IMR-90 (cell line): ENCODE measurements at regions not wholly inside any gene's neighbourhood (a gene's known extent, or its start where the extent isn't known, plus 50 kb on each side); places are given as distances from the start of the nearest gene placed in this dataset.

Experiments
- ATAC-seq: fragments of 200-7000 bp; cut with Tn5 transposase; 2 replicates; pipeline ENCODE4 v1.9.1; 2020; ENCODE audit warnings: low read depth, mild to moderate bottlenecking, moderate library complexity
- BruUV-seq: library from RNA; stranded (reverse); fragments of 400-500 nt; replicated peaks from 2 replicates; lab custom pipeline; 2021; lab: Mats Ljungman, UMichigan
- CTCF ChIA-PET: fragments of 300-600 bp; formaldehyde crosslinking; extraction: SDS; loops from one replicate; lab custom pipeline; 2021; ENCODE audit warnings: antibody characterized with exemption; lab: Yijun Ruan, JAX
- POLR2A ChIA-PET: fragments of 300-600 bp; sonication (Branson Sonifier 250); formaldehyde crosslinking; loops from one replicate; lab custom pipeline; 2022; ENCODE audit warnings: antibody characterized with exemption; ENCODE audit not compliant: unreplicated experiment; lab: Charles Lee
- DNase-seq: peaks from one replicate; pipeline ENCODE4 v3.0.0; 2013
- H2AFZ ChIP-seq: replicated peaks from 2 replicates; pipeline ENCODE3; 2013; ENCODE audit warnings: low read length, mild to moderate bottlenecking; ENCODE audit not compliant: poor library complexity
- H2AK5ac ChIP-seq: 2 replicates; pipeline ENCODE4 v1.6.1; 2013; ENCODE audit warnings: low read depth, low read length, inconsistent platforms
- H2AK9ac ChIP-seq: replicated peaks from 2 replicates; pipeline ENCODE3; 2013; ENCODE audit warnings: mild to moderate bottlenecking, low read depth, low read length, moderate library complexity; ENCODE audit not compliant: poor library complexity
- H2BK120ac ChIP-seq: 2 replicates; pipeline ENCODE4 v1.6.1; 2013; ENCODE audit warnings: low read depth, low read length, inconsistent platforms
- H2BK15ac ChIP-seq: 3 replicates; pipeline ENCODE4 v1.6.1; 2013; ENCODE audit warnings: low read depth, low read length, inconsistent platforms
- H2BK20ac ChIP-seq: 2 replicates; pipeline ENCODE4 v1.6.1; 2013; ENCODE audit warnings: low read depth, mild to moderate bottlenecking, inconsistent platforms, low read length, moderate library complexity
- H2BK5ac ChIP-seq: 2 replicates; pipeline ENCODE4 v1.6.1; 2013; ENCODE audit warnings: mild to moderate bottlenecking, low read depth, low read length, inconsistent platforms; ENCODE audit not compliant: poor library complexity, severe bottlenecking
- H3K14ac ChIP-seq: replicated peaks from 2 replicates; pipeline ENCODE4 v1.6.1; 2013; ENCODE audit warnings: low read depth, low read length, inconsistent platforms
- H3K18ac ChIP-seq: 2 replicates; pipeline ENCODE4 v1.6.1; 2013; ENCODE audit warnings: low read depth, low read length, control low read depth
- H3K23ac ChIP-seq: 2 replicates; pipeline ENCODE4 v1.6.1; 2013; ENCODE audit warnings: low read depth, low read length, inconsistent platforms
- H3K27ac ChIP-seq: 2 replicates; pipeline ENCODE4 v1.5.1; 2013; ENCODE audit warnings: mild to moderate bottlenecking, control low read depth, low read length; ENCODE audit not compliant: insufficient read depth
- H3K27me3 ChIP-seq: 2 replicates; pipeline ENCODE4 v1.6.1; 2013; ENCODE audit warnings: low read length; ENCODE audit not compliant: control insufficient read depth, insufficient read depth
- H3K36me3 ChIP-seq: 2 replicates; pipeline ENCODE4 v1.6.1; 2013; ENCODE audit warnings: low read length, mixed read lengths; ENCODE audit not compliant: control insufficient read depth, insufficient read depth
- H3K4ac ChIP-seq: 2 replicates; pipeline ENCODE4 v1.6.1; 2013; ENCODE audit warnings: low read depth, low read length, inconsistent platforms
- H3K4me1 ChIP-seq: 2 replicates; pipeline ENCODE4 v1.6.1; 2013; ENCODE audit warnings: low read length, mixed read lengths; ENCODE audit not compliant: control insufficient read depth, insufficient read depth
- H3K4me2 ChIP-seq: 2 replicates; pipeline ENCODE4 v1.6.1; 2013; ENCODE audit warnings: low read depth, mild to moderate bottlenecking, control low read depth, low read length, moderate library complexity
- H3K4me3 ChIP-seq: 2 replicates; pipeline ENCODE4 v1.5.1; 2013; ENCODE audit warnings: low read depth, mild to moderate bottlenecking, control low read depth, low read length, moderate library complexity; ENCODE audit not compliant: insufficient read depth
- H3K56ac ChIP-seq: 2 replicates; pipeline ENCODE4 v1.6.1; 2013; ENCODE audit warnings: low read length, inconsistent platforms; ENCODE audit not compliant: insufficient read depth; ENCODE audit errors: extremely low read depth
- H3K79me1 ChIP-seq, 2 experiments: 2 replicates each; pipeline ENCODE4 v1.6.1; 2013; ENCODE audit warnings: low read length in 2 of 2, inconsistent platforms in 1 of 2, low read depth in 1 of 2
- H3K9ac ChIP-seq: 2 replicates; pipeline ENCODE4 v1.6.1; 2013; ENCODE audit warnings: low read depth, low read length, control low read depth
- H3K9me1 ChIP-seq: 2 replicates; pipeline ENCODE4 v1.6.1; 2013; ENCODE audit warnings: low read length, inconsistent platforms; ENCODE audit not compliant: insufficient read depth
- H3K9me3 ChIP-seq: 2 replicates; pipeline ENCODE4 v1.6.1; 2013; ENCODE audit warnings: low read length; ENCODE audit not compliant: control insufficient read depth, insufficient read depth
- H4K20me1 ChIP-seq: 2 replicates; pipeline ENCODE4 v1.6.1; 2013; ENCODE audit warnings: low read length, inconsistent platforms; ENCODE audit not compliant: insufficient read depth
- H4K5ac ChIP-seq: 2 replicates; pipeline ENCODE4 v1.6.1; 2013; ENCODE audit warnings: mild to moderate bottlenecking, low read depth, low read length, control low read depth
- H4K8ac ChIP-seq, 2 experiments: 2 replicates each; pipeline ENCODE4 v1.6.1; 2013; ENCODE audit warnings: low read depth in 2 of 2, low read length in 2 of 2, control low read depth in 1 of 2, inconsistent platforms in 1 of 2
- H4K91ac ChIP-seq: 2 replicates; pipeline ENCODE4 v1.6.1; 2013; ENCODE audit warnings: low read depth, low read length, inconsistent platforms; ENCODE audit not compliant: insufficient read depth
- BHLHE40 ChIP-seq: fragments of 150-350 bp; IDR thresholded peaks from 2 replicates; pipeline ENCODE4 v1.6.1; 2016; ENCODE audit warnings: mild to moderate bottlenecking, low read depth, low read length
- CEBPB ChIP-seq: IDR thresholded peaks from 2 replicates; pipeline ENCODE4 v1.6.1; 2012; ENCODE audit warnings: low read depth, low read length, improper control_type of control experiment
- CHD1 ChIP-seq: IDR thresholded peaks from 2 replicates; pipeline ENCODE4 v1.6.1; 2012; ENCODE audit warnings: low read depth, low read length, improper control_type of control experiment
- FOS ChIP-seq: fragments of 150-350 bp; IDR thresholded peaks from 2 replicates; pipeline ENCODE4 v1.6.1; 2016; ENCODE audit warnings: low read depth, low read length
- MAFK ChIP-seq: IDR thresholded peaks from 2 replicates; pipeline ENCODE4 v1.6.1; 2012; ENCODE audit warnings: low read depth, low read length, improper control_type of control experiment
- MAZ ChIP-seq: IDR thresholded peaks from 2 replicates; pipeline ENCODE4 v1.6.1; 2012; ENCODE audit warnings: low read depth, mild to moderate bottlenecking, low read length, improper control_type of control experiment, moderate library complexity, borderline replicate concordance
- MXI1 ChIP-seq: IDR thresholded peaks from 2 replicates; pipeline ENCODE4 v1.6.1; 2012; ENCODE audit warnings: low read depth, mild to moderate bottlenecking, low read length, moderate library complexity, borderline replicate concordance
- NFE2L2 ChIP-seq: fragments of 150-350 bp; IDR thresholded peaks from 2 replicates; pipeline ENCODE4 v1.6.1; 2016; ENCODE audit warnings: low read depth, mild to moderate bottlenecking, low read length
- POLR2A ChIP-seq: IDR thresholded peaks from 2 replicates; pipeline ENCODE4 v1.6.1; 2012; ENCODE audit warnings: mild to moderate bottlenecking, low read depth, low read length
- RAD21 ChIP-seq: IDR thresholded peaks from 2 replicates; pipeline ENCODE4 v1.6.1; 2012; ENCODE audit warnings: low read length, improper control_type of control experiment
- RCOR1 ChIP-seq: IDR thresholded peaks from 2 replicates; pipeline ENCODE4 v1.6.1; 2012; ENCODE audit warnings: mild to moderate bottlenecking, low read length, improper control_type of control experiment; ENCODE audit not compliant: insufficient replicate concordance
- RFX5 ChIP-seq: IDR thresholded peaks from 2 replicates; pipeline ENCODE4 v1.8.0; 2012; ENCODE audit warnings: low read depth, mild to moderate bottlenecking, low read length, moderate library complexity
- SMC3 ChIP-seq: fragments of 150-350 bp; IDR thresholded peaks from 2 replicates; pipeline ENCODE4 v1.6.1; 2016; ENCODE audit warnings: low read depth, mild to moderate bottlenecking, antibody characterized with exemption, low read length, moderate library complexity
- WGBS, 2 experiments: methylation state at CpG; one replicate each; pipeline versions ENCODE4 v1.1.5 to v1.1.7; 2013; ENCODE audit warnings: missing lambda C conversion rate in 2 of 2; ENCODE audit not compliant: insufficient read length in 1 of 2; ENCODE audit errors: extremely low coverage in 2 of 2; 5-methylcytosine and 5-hydroxymethylcytosine counted together
- dilution Hi-C: fragments of 300-500 bp; cut with HindIII; formaldehyde crosslinking; loops from one replicate; pipeline ENCODE4 v1.14.3; 2018; ENCODE audit warnings: low sequenced_read_pairs; ENCODE audit not compliant: unreplicated experiment
- in situ Hi-C: fragments of 300-500 bp; cut with MboI; formaldehyde crosslinking; loops from 3 replicates; pipeline ENCODE4 v1.14.3; 2019; ENCODE audit warnings: low sequenced_read_pairs, inconsistent platforms, mixed read lengths
- intact Hi-C: fragments of 100-400 bp; cut with micrococcal nuclease; formaldehyde crosslinking; loops from 2 replicates; pipeline ENCODE4 v1.10.0; 2022
- TF ChIP-seq, protein P1 (sequence below): fragments of 150-350 bp; IDR thresholded peaks from 2 replicates; pipeline ENCODE4 v1.6.1; 2016; ENCODE audit warnings: low read depth, mild to moderate bottlenecking, low read length, moderate library complexity, borderline replicate concordance
- TF ChIP-seq, protein P2 (sequence below): fragments of 150-350 bp; IDR thresholded peaks from 2 replicates; pipeline ENCODE4 v1.6.1; 2017; ENCODE audit warnings: mild to moderate bottlenecking, antibody characterized with exemption, low read length, low read depth
- TF ChIP-seq, protein P3 (sequence below): conservative IDR thresholded peaks from 2 replicates; pipeline ENCODE4 v1.5.1; 2012; ENCODE audit warnings: mild to moderate bottlenecking, low read depth, low read length, improper control_type of control experiment

DNA sequence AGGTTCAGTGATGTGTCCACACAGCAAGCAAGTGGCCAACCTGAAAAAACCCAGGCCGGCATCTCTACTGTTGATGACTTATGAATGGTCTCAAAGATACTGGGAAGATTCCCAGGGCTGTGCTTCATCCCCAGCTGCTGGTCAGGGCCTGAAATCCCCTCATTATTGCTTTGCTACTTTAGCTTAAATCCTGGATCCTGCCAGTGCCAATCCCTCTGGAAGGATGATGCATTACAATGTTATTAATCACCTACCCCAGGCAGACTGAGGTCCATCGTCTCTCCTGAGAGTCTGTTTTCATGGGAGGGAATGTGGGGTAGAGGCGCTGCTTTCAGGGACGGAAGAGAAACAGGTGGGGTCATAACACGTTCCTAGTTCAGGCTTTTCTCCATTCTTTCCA, 371.6 kb downstream of the RPS24 start:
- Histone ChIP-seq H2BK15ac (no peak overlapping the region), H3K9me3 (no peaks in the 10 kb centered on the region), H4K5ac (no peak overlapping the region), H4K8ac (no peak overlapping the region), H3K9me1 (no peaks in the 10 kb centered on the region), H3K27ac (no peak overlapping the region), H3K79me1 (no peaks in the 10 kb centered on the region), H4K20me1 (0 out of 2 replicates have a peak, but pooled peaks cover 4% of the 10 kb centered on the region), H2AK9ac (no peak overlapping the region), H3K4ac (no peak overlapping the region), H4K91ac (no peak overlapping the region), H3K14ac (no peak overlapping the region), H3K56ac (no peak overlapping the region), H3K4me1 (peaks cover 7% of the 10 kb centered on the region; the same call in 1 of the 2 replicates), H3K36me3 (no peaks in the 10 kb centered on the region), H3K18ac (no peak overlapping the region), H2AK5ac (no peak overlapping the region), H2BK120ac (no peak overlapping the region), H2AFZ (no peak overlapping the region), H2BK20ac (no peak overlapping the region), H3K23ac (no peak overlapping the region), H3K27me3 (peaks cover 35% of the 10 kb centered on the region), H3K4me3 (no peak overlapping the region), H3K9ac (no peak overlapping the region), H2BK5ac (no peak overlapping the region), H3K4me2 (no peak overlapping the region)
- no peak for TF ChIP-seq MXI1
- no peak for TF ChIP-seq SMC3
- TF ChIP-seq, protein P1, sequence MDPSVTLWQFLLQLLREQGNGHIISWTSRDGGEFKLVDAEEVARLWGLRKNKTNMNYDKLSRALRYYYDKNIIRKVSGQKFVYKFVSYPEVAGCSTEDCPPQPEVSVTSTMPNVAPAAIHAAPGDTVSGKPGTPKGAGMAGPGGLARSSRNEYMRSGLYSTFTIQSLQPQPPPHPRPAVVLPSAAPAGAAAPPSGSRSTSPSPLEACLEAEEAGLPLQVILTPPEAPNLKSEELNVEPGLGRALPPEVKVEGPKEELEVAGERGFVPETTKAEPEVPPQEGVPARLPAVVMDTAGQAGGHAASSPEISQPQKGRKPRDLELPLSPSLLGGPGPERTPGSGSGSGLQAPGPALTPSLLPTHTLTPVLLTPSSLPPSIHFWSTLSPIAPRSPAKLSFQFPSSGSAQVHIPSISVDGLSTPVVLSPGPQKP, result no peak
- no peak for TF ChIP-seq FOS
- TF ChIP-seq BHLHE40, result no peak
- no peak for TF ChIP-seq MAFK
- TF ChIP-seq, protein P2, sequence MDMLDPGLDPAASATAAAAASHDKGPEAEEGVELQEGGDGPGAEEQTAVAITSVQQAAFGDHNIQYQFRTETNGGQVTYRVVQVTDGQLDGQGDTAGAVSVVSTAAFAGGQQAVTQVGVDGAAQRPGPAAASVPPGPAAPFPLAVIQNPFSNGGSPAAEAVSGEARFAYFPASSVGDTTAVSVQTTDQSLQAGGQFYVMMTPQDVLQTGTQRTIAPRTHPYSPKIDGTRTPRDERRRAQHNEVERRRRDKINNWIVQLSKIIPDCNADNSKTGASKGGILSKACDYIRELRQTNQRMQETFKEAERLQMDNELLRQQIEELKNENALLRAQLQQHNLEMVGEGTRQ, result no peak
- TF ChIP-seq CEBPB, result no peak
- TF ChIP-seq, protein P3, sequence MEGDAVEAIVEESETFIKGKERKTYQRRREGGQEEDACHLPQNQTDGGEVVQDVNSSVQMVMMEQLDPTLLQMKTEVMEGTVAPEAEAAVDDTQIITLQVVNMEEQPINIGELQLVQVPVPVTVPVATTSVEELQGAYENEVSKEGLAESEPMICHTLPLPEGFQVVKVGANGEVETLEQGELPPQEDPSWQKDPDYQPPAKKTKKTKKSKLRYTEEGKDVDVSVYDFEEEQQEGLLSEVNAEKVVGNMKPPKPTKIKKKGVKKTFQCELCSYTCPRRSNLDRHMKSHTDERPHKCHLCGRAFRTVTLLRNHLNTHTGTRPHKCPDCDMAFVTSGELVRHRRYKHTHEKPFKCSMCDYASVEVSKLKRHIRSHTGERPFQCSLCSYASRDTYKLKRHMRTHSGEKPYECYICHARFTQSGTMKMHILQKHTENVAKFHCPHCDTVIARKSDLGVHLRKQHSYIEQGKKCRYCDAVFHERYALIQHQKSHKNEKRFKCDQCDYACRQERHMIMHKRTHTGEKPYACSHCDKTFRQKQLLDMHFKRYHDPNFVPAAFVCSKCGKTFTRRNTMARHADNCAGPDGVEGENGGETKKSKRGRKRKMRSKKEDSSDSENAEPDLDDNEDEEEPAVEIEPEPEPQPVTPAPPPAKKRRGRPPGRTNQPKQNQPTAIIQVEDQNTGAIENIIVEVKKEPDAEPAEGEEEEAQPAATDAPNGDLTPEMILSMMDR, result no peak
- TF ChIP-seq CHD1, result no peak
- TF ChIP-seq RAD21, result no peak
- TF ChIP-seq POLR2A, result no peak
- no peak for TF ChIP-seq MAZ
- no peak for TF ChIP-seq NFE2L2
- TF ChIP-seq RCOR1, result no peak
- TF ChIP-seq RFX5, result no peak
- CTCF ChIA-PET, result no interaction called here
- WGBS, 2 experiments, result no CpG with 5 or more reads among the region's 5 CpGs
- ATAC-seq, result no peak
- BruUV-seq, result no TSS peak
- intact Hi-C loops (no loop called here), dilution Hi-C loops (no loop called here), in situ Hi-C loops (no loop called here)
- DNase-seq, result no peak
- POLR2A ChIA-PET, result no interaction called here
